Neural cell (in vitro differentiated cells): ENCODE measurements at regions not wholly inside any gene's neighbourhood (a gene's known extent, or its start where the extent isn't known, plus 50 kb on each side); places are given as distances from the start of the nearest gene placed in this dataset.

Experiments used
- H2AFZ ChIP-seq: fragments of 200-600, 300-800 bp; sonication (generic), shearing (Covaris generic); 2 replicates; pipeline ENCODE4 v1.6.0; 2014; ENCODE audit warnings: low read depth, mild to moderate bottlenecking, antibody characterized with exemption, low read length, moderate library complexity
- H3F3A ChIP-seq: fragments of 200-600 bp; shearing (Covaris generic); 2 replicates; pipeline ENCODE4 v1.6.1; 2016; ENCODE audit warnings: mild to moderate bottlenecking, moderate library complexity, mixed read lengths, antibody characterized with exemption, low read length; ENCODE audit not compliant: insufficient read depth, poor library complexity, severe bottlenecking
- H3K27ac ChIP-seq: fragments of 200-600, 300-800 bp; sonication (generic), shearing (Covaris generic); 2 replicates; pipeline ENCODE4 v1.5.1; 2014; ENCODE audit warnings: mild to moderate bottlenecking, low read length, moderate library complexity
- H3K27me3 ChIP-seq: fragments of 300-800, 200-600 bp; sonication (generic), shearing (Covaris generic); 2 replicates; pipeline ENCODE4 v1.6.0; 2014; ENCODE audit warnings: mild to moderate bottlenecking, low read depth, low read length, moderate library complexity; ENCODE audit not compliant: insufficient read depth
- H3K36me3 ChIP-seq: fragments of 300-800, 200-600 bp; sonication (generic), shearing (Covaris generic); 2 replicates; pipeline ENCODE4 v1.5.1; 2014; ENCODE audit warnings: mild to moderate bottlenecking, antibody characterized with exemption, low read length, moderate library complexity; ENCODE audit not compliant: insufficient read depth
- H3K4me2 ChIP-seq: fragments of 300-800, 200-600 bp; sonication (generic), shearing (Covaris generic); 2 replicates; pipeline ENCODE4 v1.6.0; 2014; ENCODE audit warnings: mild to moderate bottlenecking, low read length
- H3K4me3 ChIP-seq: fragments of 300-800, 200-600 bp; sonication (generic), shearing (Covaris generic); 2 replicates; pipeline ENCODE4 v1.5.1; 2014; ENCODE audit warnings: mild to moderate bottlenecking, low read length, moderate library complexity
- H3K79me2 ChIP-seq: fragments of 200-600 bp; shearing (Covaris generic); replicated peaks from 2 replicates; pipeline ENCODE4 v1.6.0; 2014; ENCODE audit warnings: mild to moderate bottlenecking, low read length, moderate library complexity; ENCODE audit not compliant: insufficient read depth
- H3K9ac ChIP-seq: fragments of 300-800, 200-600 bp; sonication (generic), shearing (Covaris generic); 2 replicates; pipeline ENCODE4 v1.6.1; 2016; ENCODE audit warnings: mild to moderate bottlenecking, low read length, mixed read lengths
- H3K9me2 ChIP-seq: fragments of 200-600 bp; shearing (Covaris generic); 2 replicates; pipeline ENCODE4 v1.6.1; 2016; ENCODE audit warnings: mild to moderate bottlenecking, low read length, mixed read lengths; ENCODE audit not compliant: insufficient read depth
- H3K9me3 ChIP-seq: fragments of 200-600, 300-800 bp; sonication (generic), shearing (Covaris generic); 2 replicates; pipeline ENCODE4 v1.6.1; 2016; ENCODE audit warnings: mild to moderate bottlenecking, mixed run types, low read length, moderate library complexity, mixed read lengths
- H4K20me1 ChIP-seq: fragments of 200-600 bp; shearing (Covaris generic); 2 replicates; pipeline ENCODE4 v1.6.1; 2016; ENCODE audit warnings: mild to moderate bottlenecking, mixed run types; ENCODE audit not compliant: insufficient read depth
- EP300 ChIP-seq: fragments of 450-650 bp; conservative IDR thresholded peaks from 2 replicates; pipeline ENCODE4 v1.6.1; 2014; ENCODE audit warnings: antibody characterized with exemption, mild to moderate bottlenecking, moderate library complexity; ENCODE audit not compliant: poor library complexity, severe bottlenecking
- EZH2 ChIP-seq: fragments of 200-600, 300-800 bp; shearing (Covaris generic), sonication (generic); IDR thresholded peaks from 2 replicates; pipeline ENCODE4 v1.6.1; 2014; ENCODE audit warnings: antibody characterized with exemption, low read length, borderline replicate concordance, mild to moderate bottlenecking; ENCODE audit not compliant: insufficient read depth, poor library complexity, severe bottlenecking
- MXI1 ChIP-seq: fragments of 450-650 bp; conservative IDR thresholded peaks from 2 replicates; pipeline ENCODE4 v1.6.1; 2014; ENCODE audit warnings: antibody characterized with exemption, mild to moderate bottlenecking; ENCODE audit not compliant: poor library complexity, severe bottlenecking
- POLR2AphosphoS5 ChIP-seq: IDR thresholded peaks from 2 replicates; pipeline ENCODE4 v1.6.1; 2012
- RAD21 ChIP-seq: fragments of 450-650 bp; conservative IDR thresholded peaks from 2 replicates; pipeline ENCODE4 v1.6.1; 2014; ENCODE audit warnings: antibody characterized with exemption, mild to moderate bottlenecking, moderate library complexity
- SMC3 ChIP-seq: fragments of 450-650 bp; conservative IDR thresholded peaks from 2 replicates; pipeline ENCODE4 v1.6.1; 2014; ENCODE audit warnings: antibody characterized with exemption, mild to moderate bottlenecking, moderate library complexity; ENCODE audit not compliant: poor library complexity
- TAF1 ChIP-seq: IDR thresholded peaks from 2 replicates; pipeline ENCODE4 v1.6.1; 2012; ENCODE audit warnings: low read depth
- TF ChIP-seq, protein P1 (sequence below): IDR thresholded peaks from 2 replicates; pipeline ENCODE4 v1.6.1; 2012; ENCODE audit warnings: borderline replicate concordance
- TF ChIP-seq, protein P2 (sequence below): fragments of 450-650 bp; IDR thresholded peaks from 2 replicates; pipeline ENCODE4 v1.5.1; 2014; ENCODE audit warnings: antibody characterized with exemption, mild to moderate bottlenecking, moderate library complexity; ENCODE audit not compliant: poor library complexity, severe bottlenecking

DNA sequence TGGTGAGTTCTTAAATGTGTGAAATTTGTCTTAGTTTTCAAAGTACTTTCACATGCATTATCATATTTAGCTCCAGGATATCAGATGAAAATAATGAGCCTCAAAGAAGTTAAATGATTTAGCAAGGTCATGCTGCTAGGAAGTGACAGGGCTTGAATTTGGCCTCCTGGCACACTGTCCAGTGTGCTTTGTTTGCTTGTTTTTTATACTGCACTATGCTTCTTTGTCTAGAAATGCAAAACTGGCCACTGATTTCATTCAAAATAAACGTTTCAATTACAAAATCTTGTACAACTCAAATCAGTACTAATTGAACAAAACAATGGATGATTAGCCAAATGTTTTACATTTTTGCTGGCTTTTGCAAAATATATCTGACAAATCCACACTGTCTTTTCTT is 583.3 kb upstream of the CBLB start:
- H3K9ac ChIP-seq = no peak overlapping the region
- H3K27ac ChIP-seq = no peak overlapping the region
- no peaks in the 10 kb centered on the region for H3F3A ChIP-seq
- no peaks in the 10 kb centered on the region for H3K9me2 ChIP-seq
- H3K27me3 ChIP-seq = no peaks in the 10 kb centered on the region
- TF ChIP-seq, protein P1, sequence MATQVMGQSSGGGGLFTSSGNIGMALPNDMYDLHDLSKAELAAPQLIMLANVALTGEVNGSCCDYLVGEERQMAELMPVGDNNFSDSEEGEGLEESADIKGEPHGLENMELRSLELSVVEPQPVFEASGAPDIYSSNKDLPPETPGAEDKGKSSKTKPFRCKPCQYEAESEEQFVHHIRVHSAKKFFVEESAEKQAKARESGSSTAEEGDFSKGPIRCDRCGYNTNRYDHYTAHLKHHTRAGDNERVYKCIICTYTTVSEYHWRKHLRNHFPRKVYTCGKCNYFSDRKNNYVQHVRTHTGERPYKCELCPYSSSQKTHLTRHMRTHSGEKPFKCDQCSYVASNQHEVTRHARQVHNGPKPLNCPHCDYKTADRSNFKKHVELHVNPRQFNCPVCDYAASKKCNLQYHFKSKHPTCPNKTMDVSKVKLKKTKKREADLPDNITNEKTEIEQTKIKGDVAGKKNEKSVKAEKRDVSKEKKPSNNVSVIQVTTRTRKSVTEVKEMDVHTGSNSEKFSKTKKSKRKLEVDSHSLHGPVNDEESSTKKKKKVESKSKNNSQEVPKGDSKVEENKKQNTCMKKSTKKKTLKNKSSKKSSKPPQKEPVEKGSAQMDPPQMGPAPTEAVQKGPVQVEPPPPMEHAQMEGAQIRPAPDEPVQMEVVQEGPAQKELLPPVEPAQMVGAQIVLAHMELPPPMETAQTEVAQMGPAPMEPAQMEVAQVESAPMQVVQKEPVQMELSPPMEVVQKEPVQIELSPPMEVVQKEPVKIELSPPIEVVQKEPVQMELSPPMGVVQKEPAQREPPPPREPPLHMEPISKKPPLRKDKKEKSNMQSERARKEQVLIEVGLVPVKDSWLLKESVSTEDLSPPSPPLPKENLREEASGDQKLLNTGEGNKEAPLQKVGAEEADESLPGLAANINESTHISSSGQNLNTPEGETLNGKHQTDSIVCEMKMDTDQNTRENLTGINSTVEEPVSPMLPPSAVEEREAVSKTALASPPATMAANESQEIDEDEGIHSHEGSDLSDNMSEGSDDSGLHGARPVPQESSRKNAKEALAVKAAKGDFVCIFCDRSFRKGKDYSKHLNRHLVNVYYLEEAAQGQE = no peak
- TF ChIP-seq EP300 = no peak
- TF ChIP-seq EZH2 = no peak
- TF ChIP-seq MXI1 = no peak
- TF ChIP-seq TAF1 = no peak
- no peak for TF ChIP-seq POLR2AphosphoS5
- no peak for TF ChIP-seq RAD21
- TF ChIP-seq, protein P2, sequence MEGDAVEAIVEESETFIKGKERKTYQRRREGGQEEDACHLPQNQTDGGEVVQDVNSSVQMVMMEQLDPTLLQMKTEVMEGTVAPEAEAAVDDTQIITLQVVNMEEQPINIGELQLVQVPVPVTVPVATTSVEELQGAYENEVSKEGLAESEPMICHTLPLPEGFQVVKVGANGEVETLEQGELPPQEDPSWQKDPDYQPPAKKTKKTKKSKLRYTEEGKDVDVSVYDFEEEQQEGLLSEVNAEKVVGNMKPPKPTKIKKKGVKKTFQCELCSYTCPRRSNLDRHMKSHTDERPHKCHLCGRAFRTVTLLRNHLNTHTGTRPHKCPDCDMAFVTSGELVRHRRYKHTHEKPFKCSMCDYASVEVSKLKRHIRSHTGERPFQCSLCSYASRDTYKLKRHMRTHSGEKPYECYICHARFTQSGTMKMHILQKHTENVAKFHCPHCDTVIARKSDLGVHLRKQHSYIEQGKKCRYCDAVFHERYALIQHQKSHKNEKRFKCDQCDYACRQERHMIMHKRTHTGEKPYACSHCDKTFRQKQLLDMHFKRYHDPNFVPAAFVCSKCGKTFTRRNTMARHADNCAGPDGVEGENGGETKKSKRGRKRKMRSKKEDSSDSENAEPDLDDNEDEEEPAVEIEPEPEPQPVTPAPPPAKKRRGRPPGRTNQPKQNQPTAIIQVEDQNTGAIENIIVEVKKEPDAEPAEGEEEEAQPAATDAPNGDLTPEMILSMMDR = no peak
- no peak for TF ChIP-seq SMC3
- H4K20me1 ChIP-seq = no peaks in the 10 kb centered on the region
- no peaks in the 10 kb centered on the region for H3K79me2 ChIP-seq
- H2AFZ ChIP-seq = no peak overlapping the region
- no peaks in the 10 kb centered on the region for H3K36me3 ChIP-seq
- H3K4me3 ChIP-seq = no peak overlapping the region
- no peak overlapping the region for H3K4me2 ChIP-seq
- no peaks in the 10 kb centered on the region for H3K9me3 ChIP-seq

GRCh38 chr3:106454497-106454896 is 585.7 kb upstream of the CBLB start:
- H3K27ac ChIP-seq = no peak overlapping the region
- no peak overlapping the region for H3K4me2 ChIP-seq
- no peak overlapping the region for H3K4me3 ChIP-seq
- no peak overlapping the region for H3K9ac ChIP-seq
- H2AFZ ChIP-seq = no peak overlapping the region
- no peaks in the 10 kb centered on the region for H3K36me3 ChIP-seq
- H4K20me1 ChIP-seq = no peaks in the 10 kb centered on the region
- no peaks in the 10 kb centered on the region for H3K9me3 ChIP-seq
- TF ChIP-seq, protein P1 = no peak
- no peak for TF ChIP-seq TAF1
- no peak for TF ChIP-seq POLR2AphosphoS5
- TF ChIP-seq, protein P2 = no peak
- TF ChIP-seq MXI1 = no peak
- no peak for TF ChIP-seq EP300
- TF ChIP-seq SMC3 = no peak
- TF ChIP-seq EZH2 = no peak
- no peak for TF ChIP-seq RAD21
- no peaks in the 10 kb centered on the region for H3F3A ChIP-seq
- H3K79me2 ChIP-seq = no peaks in the 10 kb centered on the region
- H3K27me3 ChIP-seq = no peaks in the 10 kb centered on the region
- no peaks in the 10 kb centered on the region for H3K9me2 ChIP-seq
